IPS DF 4.7 (cell line): ENCODE measurements at regions not wholly inside any gene's neighbourhood (a gene's known extent, or its start where the extent isn't known, plus 50 kb on each side); places are given as distances from the start of the nearest gene placed in this dataset.

Experiments
- DNase-seq: peaks from one replicate; pipeline ENCODE4 v3.0.0-alpha.2; 2013; ENCODE audit warnings: low spot score; ENCODE audit errors: extremely low read depth

- no peak for DNase-seq
Observed at GRCh38 chr4:71156616-71157015, 163.2 kb downstream of the DCK start.

GRCh38 chr4:71162386-71162785 is 168.9 kb downstream of the DCK start:
- no peak for DNase-seq

- DNase-seq, result no peak
Observed at GRCh38 chr4:71163317-71163716, 169.9 kb downstream of the DCK start.

- no peak for DNase-seq
Observed at GRCh38 chr4:71167083-71167482, 171.7 kb upstream of the SLC4A4 start.

GRCh38 chr4:71171592-71171991 is 167.2 kb upstream of the SLC4A4 start:
- no peak for DNase-seq

- DNase-seq, result no peak
Observed at GRCh38 chr4:71181332-71181731, 157.5 kb upstream of the SLC4A4 start.

- DNase-seq, result no peak
Observed at GRCh38 chr4:71184195-71184781, 154.5 kb upstream of the SLC4A4 start.

- no peak for DNase-seq
Observed at GRCh38 chr4:71185037-71185436, 153.8 kb upstream of the SLC4A4 start.

- DNase-seq, result no peak
Observed at GRCh38 chr4:71186257-71186565, 152.6 kb upstream of the SLC4A4 start.

GRCh38 chr4:71186566-71187403 is 152.0 kb upstream of the SLC4A4 start:
- DNase-seq, result no peak

GRCh38 chr4:71187404-71188155 is 151.2 kb upstream of the SLC4A4 start:
- no peak for DNase-seq

- no peak for DNase-seq
Observed at GRCh38 chr4:71188156-71188640, 150.6 kb upstream of the SLC4A4 start.

- DNase-seq, result no peak
Observed at GRCh38 chr4:71188951-71189350, 149.9 kb upstream of the SLC4A4 start.

GRCh38 chr4:71189471-71189870 is 149.3 kb upstream of the SLC4A4 start:
- DNase-seq, result no peak

GRCh38 chr4:71194454-71194853 is 144.4 kb upstream of the SLC4A4 start:
- DNase-seq, result no peak

GRCh38 chr4:71195924-71196323 is 142.9 kb upstream of the SLC4A4 start:
- DNase-seq, result no peak

- DNase-seq, result no peak
Observed at GRCh38 chr4:71198958-71199357, 139.9 kb upstream of the SLC4A4 start.

GRCh38 chr4:71201057-71201456 is 137.8 kb upstream of the SLC4A4 start:
- DNase-seq, result no peak

GRCh38 chr4:71201817-71202576 is 136.8 kb upstream of the SLC4A4 start:
- DNase-seq, result no peak

GRCh38 chr4:71202705-71203104 is 136.1 kb upstream of the SLC4A4 start:
- no peak for DNase-seq

GRCh38 chr4:71204056-71204455 is 134.8 kb upstream of the SLC4A4 start:
- DNase-seq, result no peak

GRCh38 chr4:71206763-71207162 is 132.1 kb upstream of the SLC4A4 start:
- no peak for DNase-seq
